Endothelial cell of hepatic sinusoid (primary cell): ENCODE measurements at regions not wholly inside any gene's neighbourhood (a gene's known extent, or its start where the extent isn't known, plus 50 kb on each side); places are given as distances from the start of the nearest gene placed in this dataset.
"Not testable (repeated sequence)": the region's sequence is repeated elsewhere in the genome, so short reads cannot be mapped to it uniquely, and the experiment has no call there.

Experiments
- in situ Hi-C: cut with HindIII; loops from 2 replicates; pipeline ENCODE4 v1.10.0; 2017; ENCODE audit warnings: low sequenced_read_pairs

- in situ Hi-C loops: no loop called here
These were observed 81.2 kb downstream of the TMEM18 start for GRCh38 chr2:595831-596592.

GRCh38 chr2:595141-595815, 81.9 kb downstream of the TMEM18 start:
- in situ Hi-C loops: no loop called here

DNA sequence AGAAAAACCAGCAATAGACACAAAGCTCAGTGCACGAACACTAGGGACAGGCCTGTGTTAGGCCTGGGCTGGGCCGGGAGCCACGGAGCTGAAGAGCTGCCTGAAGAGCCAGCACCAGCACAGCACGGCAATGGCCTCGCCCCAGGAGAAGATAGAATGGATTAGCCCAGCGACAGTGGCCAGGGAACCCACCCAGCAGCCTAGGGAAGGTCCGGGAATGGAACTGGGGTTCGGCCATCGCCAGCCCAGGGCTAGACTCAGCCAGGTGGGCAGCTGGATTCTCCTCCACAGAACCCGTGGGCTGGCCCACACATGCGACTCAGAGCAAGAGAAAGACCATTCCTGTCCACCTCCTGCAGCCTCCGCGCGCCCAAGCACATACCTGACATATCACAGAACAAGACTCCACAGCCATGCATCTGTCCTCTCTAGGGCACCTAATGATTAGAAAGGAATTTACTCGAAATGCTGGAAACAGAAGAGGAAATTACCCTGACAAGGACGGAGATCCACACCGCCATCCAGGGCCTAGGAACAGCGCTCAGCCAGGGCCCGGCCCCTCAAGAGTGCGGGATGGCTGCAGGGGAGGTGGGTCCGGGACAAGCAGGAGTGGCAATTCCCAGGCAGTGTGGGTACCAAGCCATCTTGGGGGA, 82.8 kb downstream of the TMEM18 start:
- in situ Hi-C loops: no loop called here

DNA sequence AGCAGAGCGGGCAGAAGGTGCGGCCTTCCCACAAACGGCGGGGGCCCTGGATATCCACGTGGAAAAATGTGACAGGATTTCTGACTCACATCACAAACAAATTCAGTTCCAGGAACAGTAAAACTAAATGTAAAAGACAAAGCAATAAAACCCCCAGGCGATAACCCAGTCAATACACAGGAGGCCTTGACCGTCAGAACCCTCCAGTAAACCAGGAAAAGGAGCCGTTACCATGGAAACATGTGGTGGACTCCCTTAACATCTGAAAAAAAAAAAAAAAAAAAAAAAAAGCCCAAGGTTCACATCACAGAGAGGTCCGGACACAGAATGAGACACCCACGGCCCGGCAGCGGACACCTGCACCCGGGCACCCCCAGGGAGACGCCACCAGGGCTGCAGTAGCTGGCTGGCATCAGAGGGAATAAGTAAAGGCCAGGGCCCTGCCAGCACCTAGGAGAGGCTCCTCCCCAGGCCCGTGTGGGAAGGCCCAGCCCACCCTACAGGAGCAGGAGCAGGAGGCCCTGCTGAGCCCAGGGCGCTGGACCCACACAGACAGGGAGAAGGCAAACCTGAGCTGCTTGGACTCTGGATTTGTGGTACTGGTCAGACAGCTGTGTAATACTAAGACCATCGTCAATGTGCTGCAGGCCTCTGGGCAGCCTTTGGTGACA, 83.7 kb downstream of the TMEM18 start:
- in situ Hi-C loops: no loop called here

DNA sequence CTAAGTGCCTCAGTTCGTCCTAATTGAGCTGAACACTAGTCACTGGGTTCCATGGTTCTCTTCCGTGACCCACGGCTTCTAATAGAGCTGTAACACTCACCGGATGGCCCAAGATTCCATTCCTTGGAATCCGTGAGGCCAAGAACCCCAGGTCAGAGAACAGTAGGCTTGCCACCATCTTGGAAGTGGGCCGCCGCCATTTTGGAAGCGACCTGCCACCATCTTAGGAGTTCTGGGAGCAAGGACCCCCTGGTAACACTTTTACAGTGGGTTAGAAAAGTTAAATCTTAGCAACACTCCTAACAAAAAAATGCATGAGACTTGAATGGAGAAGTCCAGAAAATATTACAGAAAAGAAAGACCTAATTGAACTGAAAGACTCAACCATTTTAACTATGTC, 84.5 kb downstream of the TMEM18 start:
- in situ Hi-C loops: no loop called here

DNA sequence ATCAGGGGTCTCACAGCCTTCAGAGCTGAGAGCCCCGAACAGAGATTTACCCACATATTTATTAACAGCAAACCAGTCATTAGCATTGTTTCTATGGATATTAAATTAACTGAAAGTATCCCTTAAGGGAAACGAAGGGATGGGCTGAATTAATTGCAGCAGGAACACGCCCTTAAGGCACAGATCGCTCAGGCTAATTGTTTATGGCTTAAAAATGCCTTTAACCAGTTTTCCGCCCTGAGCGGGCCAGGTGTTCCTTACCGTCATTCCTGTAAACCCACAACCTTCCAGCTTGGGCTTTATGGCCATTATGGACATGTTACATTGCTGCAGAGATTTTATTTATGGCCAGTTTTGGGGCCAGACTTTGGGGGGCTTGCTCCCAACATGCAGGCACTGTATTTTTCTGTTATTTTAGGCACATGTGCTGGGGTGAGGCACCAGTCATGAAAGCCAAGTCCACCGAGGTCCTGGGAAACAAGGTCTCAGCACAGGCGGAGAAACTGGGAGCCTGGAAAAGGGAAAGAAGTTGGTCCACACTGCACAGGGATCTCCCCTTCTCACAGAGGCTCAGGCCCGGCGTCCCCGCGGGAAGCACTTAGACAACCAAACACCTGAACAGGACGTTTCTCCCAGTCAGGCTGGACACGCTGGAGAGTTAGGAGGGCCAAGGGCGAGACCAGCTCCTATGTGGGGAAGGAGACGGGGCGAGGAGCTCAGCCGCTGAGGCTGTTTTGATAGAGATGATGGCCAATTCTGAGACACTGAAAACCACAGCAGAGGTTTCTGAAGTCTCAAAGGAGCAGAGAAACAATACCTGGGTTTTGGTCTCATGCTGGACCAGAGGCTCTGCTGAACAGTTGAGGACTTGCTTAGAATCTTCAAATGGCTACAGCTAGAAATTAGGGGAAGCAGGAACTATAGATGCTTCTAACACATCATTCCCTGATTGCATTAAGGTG, 86.7 kb downstream of the TMEM18 start:
- in situ Hi-C loops: no loop called here

DNA sequence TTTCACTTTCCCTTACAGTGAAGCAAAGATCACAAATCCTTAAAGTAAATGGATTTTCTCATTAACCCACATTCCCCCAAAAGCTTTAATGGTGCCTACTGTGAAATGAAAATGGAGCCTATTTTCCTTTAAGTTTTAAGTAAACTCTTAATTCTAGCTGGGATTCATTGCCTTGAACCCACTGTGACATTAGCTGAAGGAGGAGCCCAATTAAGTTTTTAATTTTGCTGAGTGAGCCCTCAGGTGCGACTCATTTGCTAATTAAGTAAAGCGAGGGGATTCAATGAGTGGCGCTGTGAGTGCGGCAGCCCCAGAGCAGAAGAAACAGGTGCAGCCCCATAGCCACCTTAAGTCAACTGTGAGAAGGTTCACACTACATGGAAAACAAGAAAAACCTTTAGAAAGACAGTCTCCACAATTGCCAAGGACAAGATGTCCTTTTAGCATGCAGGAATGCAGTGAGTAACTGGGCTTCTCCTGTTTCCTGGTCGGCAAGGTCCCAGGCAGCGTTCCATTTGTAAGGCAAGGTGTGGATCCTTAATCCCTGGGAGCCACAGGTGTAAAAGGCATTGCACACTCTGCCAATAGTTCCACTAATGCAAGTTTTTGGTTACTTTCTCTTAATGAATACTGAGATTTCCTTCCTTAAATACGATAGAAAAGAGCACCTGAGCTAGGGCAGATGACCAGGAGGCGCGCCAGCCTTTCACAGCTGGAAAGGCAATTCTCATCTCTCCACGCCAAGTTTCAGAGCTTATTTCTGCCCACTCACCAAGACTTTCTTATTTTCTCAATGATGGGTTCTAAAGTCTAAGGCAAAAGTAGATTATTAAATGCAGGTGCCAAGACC, 87.7 kb downstream of the TMEM18 start:
- in situ Hi-C loops: no loop called here

- in situ Hi-C loops: no loop called here
These were observed 89.0 kb downstream of the TMEM18 start for GRCh38 chr2:588074-588645.

- in situ Hi-C loops: no loop called here
These were observed 89.9 kb downstream of the TMEM18 start for GRCh38 chr2:587087-587960.

GRCh38 chr2:586641-587076, 90.5 kb downstream of the TMEM18 start:
- in situ Hi-C loops: no loop called here

DNA sequence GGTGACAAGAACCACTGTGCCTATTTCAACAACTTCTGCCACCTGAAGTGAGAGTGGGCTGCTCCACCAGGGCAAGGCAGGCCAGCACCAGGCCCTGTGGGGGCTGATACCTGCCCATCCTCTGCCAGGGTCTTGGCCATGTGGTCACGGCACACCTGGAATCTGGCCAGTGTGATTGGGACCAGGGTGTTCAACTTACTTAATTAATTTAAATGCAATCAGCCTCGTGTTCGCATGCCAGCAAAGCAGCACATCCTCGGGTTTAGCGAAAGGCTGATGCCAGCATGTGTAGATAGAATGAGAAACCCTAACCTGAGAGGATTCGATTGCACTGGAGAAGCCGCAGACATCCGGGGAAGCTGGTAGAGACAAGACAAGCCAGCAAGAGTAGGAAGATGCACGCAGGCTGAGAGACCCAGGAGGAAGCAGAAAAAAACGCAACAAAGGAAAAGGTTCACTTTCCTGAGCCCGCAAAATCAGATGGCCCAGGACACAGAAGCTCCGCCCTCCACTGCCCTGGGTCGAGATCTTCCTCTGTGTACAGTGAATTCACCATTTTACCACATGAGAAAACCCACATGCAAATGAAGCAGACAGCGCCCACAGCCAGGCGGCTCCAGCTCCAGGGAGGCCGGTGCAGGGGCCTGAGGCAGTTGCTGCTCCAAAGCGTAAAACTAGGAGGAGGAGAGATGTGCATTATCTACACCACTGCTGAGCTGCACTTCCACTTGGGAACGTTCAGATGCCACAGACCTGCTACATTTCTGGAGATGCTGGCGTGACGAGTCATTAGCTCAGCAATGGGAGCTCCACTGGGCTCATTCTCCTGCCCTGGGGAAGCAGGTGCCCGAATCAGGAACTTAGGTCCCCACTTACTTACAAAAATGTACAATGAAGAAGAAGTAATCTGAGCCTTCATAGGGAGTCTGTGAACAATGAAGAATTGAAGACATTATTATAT, 92.1 kb downstream of the TMEM18 start:
- in situ Hi-C loops: no loop called here

DNA sequence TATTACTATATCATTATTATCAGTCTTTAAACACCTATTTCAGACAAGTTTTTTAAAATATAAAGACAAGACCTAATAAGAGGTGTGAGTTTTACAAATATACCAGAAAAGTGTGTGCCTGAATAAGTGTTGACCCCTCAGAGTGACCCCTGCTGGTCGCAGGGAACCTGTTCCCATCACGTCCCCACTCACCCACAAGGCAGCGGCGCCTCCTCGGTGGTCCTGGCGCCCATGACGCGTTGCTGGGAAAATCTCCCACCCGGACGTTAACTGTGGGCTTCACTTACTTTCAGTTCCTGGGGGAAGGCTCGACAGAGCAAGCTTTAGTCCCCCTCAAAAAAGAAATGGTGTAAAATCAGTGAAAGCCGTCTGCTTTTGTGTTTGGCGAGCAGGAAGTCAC, 93.5 kb downstream of the TMEM18 start:
- in situ Hi-C loops: no loop called here

GRCh38 chr2:582792-583528, 94.2 kb downstream of the TMEM18 start:
- in situ Hi-C loops: no loop called here

DNA sequence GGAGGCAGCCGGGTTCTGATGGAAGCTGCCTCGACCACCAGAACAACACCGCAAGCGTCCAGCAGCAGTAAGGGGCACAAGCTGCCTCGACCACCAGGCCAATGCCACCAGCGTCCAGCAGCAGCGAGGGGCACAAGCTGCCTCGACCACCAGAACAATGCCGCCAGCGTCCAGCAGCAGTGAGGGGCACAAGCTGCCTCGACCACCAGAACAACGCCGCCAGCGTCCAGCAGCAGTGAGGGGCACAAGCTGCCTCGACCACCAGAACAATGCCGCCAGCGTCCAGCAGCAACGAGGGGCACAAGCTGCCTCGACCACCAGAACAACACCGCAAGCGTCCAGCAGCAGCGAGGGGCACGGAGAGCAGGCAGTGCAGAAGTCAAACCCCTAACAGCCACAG, 94.9 kb downstream of the TMEM18 start:
- in situ Hi-C loops: not testable (repeated sequence)

DNA sequence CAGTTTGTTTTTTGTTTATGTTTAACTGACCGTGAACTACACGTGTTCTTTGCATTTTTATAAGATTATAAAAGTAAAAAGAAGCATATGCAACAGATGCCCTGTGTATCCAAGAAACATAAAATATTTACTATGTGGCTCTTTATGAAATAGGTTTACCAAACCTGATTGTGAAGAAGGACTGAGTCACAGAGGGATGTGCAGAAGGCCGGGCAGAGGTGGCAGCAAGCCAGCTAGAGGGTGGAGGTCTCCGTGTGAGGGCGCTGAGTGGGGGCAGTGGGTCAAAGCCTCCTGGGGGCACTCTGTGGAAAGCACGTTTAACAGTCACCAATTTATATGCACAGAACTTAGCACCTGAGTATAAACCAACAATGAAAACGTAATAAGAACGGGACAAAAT, 97.2 kb downstream of the TMEM18 start:
- in situ Hi-C loops: no loop called here

DNA sequence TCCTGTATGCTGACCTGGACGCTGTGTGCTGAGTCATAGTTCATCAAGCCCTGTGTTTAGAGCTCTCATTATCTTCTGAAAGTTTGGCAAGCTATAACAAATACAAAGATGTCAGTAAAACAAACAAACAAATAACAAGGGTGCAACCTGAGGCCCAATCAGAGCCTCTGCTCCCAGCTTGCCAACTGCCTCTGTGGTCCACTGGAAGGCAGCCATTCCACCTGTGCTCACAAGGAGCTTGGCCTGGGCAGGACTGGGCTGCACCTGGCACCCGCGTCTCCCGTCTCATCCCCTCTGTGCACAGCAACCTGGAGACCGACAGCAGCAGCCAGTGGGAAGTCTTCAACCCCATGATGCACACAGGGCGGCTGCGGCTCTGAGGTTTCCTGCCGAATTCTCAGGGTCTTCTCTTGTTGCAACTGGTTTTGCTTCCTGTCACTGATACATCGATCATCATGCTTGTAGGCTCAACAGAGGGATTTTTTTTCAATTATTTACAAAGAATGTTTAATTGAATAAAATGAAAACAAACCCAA, 97.8 kb downstream of the TMEM18 start:
- in situ Hi-C loops: no loop called here
